ENCODE measurements at regions not wholly inside any gene's neighbourhood (a gene's known extent, or its start where the extent isn't known, plus 50 kb on each side); places are given as distances from the start of the nearest gene placed in this dataset.

- no peak for DNase-seq
Measured at GRCh38 chr19:31611046-31611877, 262.0 kb upstream of the TSHZ3 start.

GRCh38 chr19:31612873-31613272 is 263.6 kb upstream of the TSHZ3 start:
- DNase-seq, result no peak

- no peak for DNase-seq
Measured at GRCh38 chr19:31613683-31614219, 264.5 kb upstream of the TSHZ3 start.

GRCh38 chr19:31616031-31616430 is 266.8 kb upstream of the TSHZ3 start:
- DNase-seq, result peak; percentile 30

GRCh38 chr19:31617010-31617585 is 267.9 kb upstream of the TSHZ3 start:
- no peak for DNase-seq

- no peak for DNase-seq
Measured at GRCh38 chr19:31625056-31625455, 275.8 kb upstream of the TSHZ3 start.

- no peak for DNase-seq
Measured at GRCh38 chr19:31625575-31625974, 276.3 kb upstream of the TSHZ3 start.

- no peak for DNase-seq
Measured at GRCh38 chr19:31626941-31627340, 277.7 kb upstream of the TSHZ3 start.

- no peak for DNase-seq
Measured at GRCh38 chr19:31627620-31628365, 278.6 kb upstream of the TSHZ3 start.

GRCh38 chr19:31629579-31630363 is 280.5 kb upstream of the TSHZ3 start:
- DNase-seq, result no peak

- DNase-seq, result no peak
Measured at GRCh38 chr19:31633014-31633413, 283.8 kb upstream of the TSHZ3 start.

GRCh38 chr19:31639306-31639705 is 290.1 kb upstream of the TSHZ3 start:
- peak; percentile 6 for DNase-seq

- peak; percentile 1 for DNase-seq
Measured at GRCh38 chr19:31641591-31641990, 292.4 kb upstream of the TSHZ3 start.

- peak; percentile 14 for DNase-seq
Measured at GRCh38 chr19:31648347-31648746, 299.1 kb upstream of the TSHZ3 start.

GRCh38 chr19:31656507-31656906 is 307.3 kb upstream of the TSHZ3 start:
- no peak for DNase-seq

GRCh38 chr19:31658993-31659896 is 310.0 kb upstream of the TSHZ3 start:
- DNase-seq, result no peak

GRCh38 chr19:31659897-31660210 is 310.6 kb upstream of the TSHZ3 start:
- no peak for DNase-seq

- DNase-seq, result no peak
Measured at GRCh38 chr19:31664096-31664495, 314.9 kb upstream of the TSHZ3 start.

- no peak for DNase-seq
Measured at GRCh38 chr19:31664997-31665396, 315.8 kb upstream of the TSHZ3 start.

GRCh38 chr19:31666126-31666525 is 316.9 kb upstream of the TSHZ3 start:
- DNase-seq, result no peak

- DNase-seq, result no peak
Measured at GRCh38 chr19:31667106-31667505, 317.9 kb upstream of the TSHZ3 start.

- DNase-seq, result no peak
Measured at GRCh38 chr19:31668921-31669320, 319.7 kb upstream of the TSHZ3 start.

Measured in kidney glomerular epithelial cell (primary cell).